WERI-Rb-1 (cell line): ENCODE measurements at regions not wholly inside any gene's neighbourhood (a gene's known extent, or its start where the extent isn't known, plus 50 kb on each side); places are given as distances from the start of the nearest gene placed in this dataset.
"Not testable (repeated sequence)": the region's sequence is repeated elsewhere in the genome, so short reads cannot be mapped to it uniquely, and the experiment has no call there.

ENCODE experiments used
- DNase-seq: peaks from one replicate; pipeline ENCODE4 v3.0.0-alpha.2; 2020
- H3K27ac ChIP-seq: fragments of 250-450 bp; sonication (Bioruptor Pico); 2 replicates; pipeline ENCODE4 v1.5.1; 2020; ENCODE audit warnings: mild to moderate bottlenecking, moderate library complexity
- H3K27me3 ChIP-seq: fragments of 250-450 bp; sonication (Bioruptor Pico); 2 replicates; pipeline ENCODE4 v1.5.1; 2021; ENCODE audit warnings: mild to moderate bottlenecking, low read depth, moderate library complexity; ENCODE audit not compliant: insufficient read depth, severe bottlenecking
- H3K36me3 ChIP-seq: fragments of 250-450 bp; sonication (Bioruptor Pico); 2 replicates; pipeline ENCODE4 v1.5.1; 2020; ENCODE audit warnings: mild to moderate bottlenecking, moderate library complexity
- H3K4me3 ChIP-seq: 2 replicates; pipeline ENCODE4 v1.5.1; 2011; ENCODE audit warnings: low read depth, mild to moderate bottlenecking, control low read depth, low read length
- H3K9me3 ChIP-seq: fragments of 250-450 bp; sonication (Bioruptor Pico); 2 replicates; pipeline ENCODE4 v1.5.1; 2021; ENCODE audit warnings: mild to moderate bottlenecking, moderate library complexity; ENCODE audit not compliant: severe bottlenecking
- TF ChIP-seq, protein P1 (sequence below): IDR thresholded peaks from 2 replicates; pipeline ENCODE4 v1.5.1; 2011; ENCODE audit warnings: low read depth, mild to moderate bottlenecking, control low read depth, inconsistent platforms, low read length

DNA sequence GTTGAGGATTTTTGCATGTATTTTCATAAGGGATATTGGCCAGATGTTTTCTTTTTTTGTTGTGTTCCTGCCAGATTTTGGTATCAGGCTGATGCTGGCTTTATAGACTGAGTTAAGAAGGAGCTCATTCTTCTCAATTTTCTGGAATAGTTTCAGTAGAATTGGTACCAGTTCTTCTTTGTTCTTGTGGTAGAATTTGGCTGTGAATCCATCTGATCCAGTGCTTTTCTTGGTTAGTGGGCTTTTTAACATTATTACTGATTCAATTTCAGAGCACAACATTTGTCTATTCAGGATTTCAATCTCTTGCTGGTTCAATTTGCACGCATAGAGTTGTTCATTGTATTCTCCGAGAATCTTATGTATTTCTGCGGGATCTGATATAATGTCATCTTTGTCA lies 136.5 kb upstream of the FOXG1 start:
- DNase-seq, result no peak
- TF ChIP-seq, protein P1, sequence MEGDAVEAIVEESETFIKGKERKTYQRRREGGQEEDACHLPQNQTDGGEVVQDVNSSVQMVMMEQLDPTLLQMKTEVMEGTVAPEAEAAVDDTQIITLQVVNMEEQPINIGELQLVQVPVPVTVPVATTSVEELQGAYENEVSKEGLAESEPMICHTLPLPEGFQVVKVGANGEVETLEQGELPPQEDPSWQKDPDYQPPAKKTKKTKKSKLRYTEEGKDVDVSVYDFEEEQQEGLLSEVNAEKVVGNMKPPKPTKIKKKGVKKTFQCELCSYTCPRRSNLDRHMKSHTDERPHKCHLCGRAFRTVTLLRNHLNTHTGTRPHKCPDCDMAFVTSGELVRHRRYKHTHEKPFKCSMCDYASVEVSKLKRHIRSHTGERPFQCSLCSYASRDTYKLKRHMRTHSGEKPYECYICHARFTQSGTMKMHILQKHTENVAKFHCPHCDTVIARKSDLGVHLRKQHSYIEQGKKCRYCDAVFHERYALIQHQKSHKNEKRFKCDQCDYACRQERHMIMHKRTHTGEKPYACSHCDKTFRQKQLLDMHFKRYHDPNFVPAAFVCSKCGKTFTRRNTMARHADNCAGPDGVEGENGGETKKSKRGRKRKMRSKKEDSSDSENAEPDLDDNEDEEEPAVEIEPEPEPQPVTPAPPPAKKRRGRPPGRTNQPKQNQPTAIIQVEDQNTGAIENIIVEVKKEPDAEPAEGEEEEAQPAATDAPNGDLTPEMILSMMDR, result no peak
- Histone ChIP-seq H3K36me3 (no peaks in the 10 kb centered on the region), H3K9me3 (no peaks in the 10 kb centered on the region), H3K27ac (no peak overlapping the region), H3K4me3 (no peak overlapping the region), H3K27me3 (no peaks in the 10 kb centered on the region)

DNA sequence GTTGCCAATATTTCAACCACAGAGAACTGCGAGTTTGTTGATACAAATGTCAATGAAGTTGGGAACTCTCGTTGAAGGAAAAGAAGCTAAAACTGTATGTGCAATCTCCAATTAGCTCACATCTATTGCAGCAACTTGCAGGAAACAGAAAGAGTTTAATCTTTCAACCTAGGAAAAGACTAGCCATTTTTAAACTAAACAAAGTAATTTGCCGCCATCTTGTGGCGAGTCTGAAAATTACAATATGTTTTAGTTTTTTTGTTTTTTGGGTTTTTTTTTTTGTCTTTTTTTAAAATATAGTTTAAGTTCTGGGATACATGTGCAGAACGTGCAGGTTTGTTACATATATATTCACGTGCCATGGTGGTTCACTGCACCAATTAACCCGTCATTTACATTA lies 131.2 kb upstream of the FOXG1 start:
- Histone ChIP-seq H3K36me3 (no peaks in the 10 kb centered on the region), H3K9me3 (no peaks in the 10 kb centered on the region), H3K27me3 (no peaks in the 10 kb centered on the region), H3K4me3 (no peak overlapping the region), H3K27ac (no peak overlapping the region)
- TF ChIP-seq, protein P1, result no peak
- DNase-seq, result no peak

DNA sequence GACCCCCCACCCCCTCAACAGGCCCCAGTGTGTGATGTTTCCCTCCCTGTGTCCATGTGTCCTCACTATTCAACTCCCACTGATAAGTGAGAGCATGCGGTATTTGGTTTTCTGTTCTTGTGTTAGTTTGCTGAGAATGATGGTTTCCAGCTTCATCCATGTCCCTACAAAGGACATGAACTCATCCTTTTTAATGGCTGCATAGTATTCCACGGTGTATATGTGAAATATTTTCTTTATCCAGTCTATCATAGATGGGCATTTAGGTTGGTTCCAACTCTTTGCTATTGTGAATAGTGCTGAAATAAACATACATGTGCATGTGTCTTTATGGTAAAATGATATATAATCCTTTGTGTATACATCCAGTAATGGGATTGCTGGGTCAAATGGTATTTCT lies 130.8 kb upstream of the FOXG1 start:
- not testable (repeated sequence) for H3K27me3 ChIP-seq, DNase-seq, H3K9me3 ChIP-seq, H3K36me3 ChIP-seq, H3K27ac ChIP-seq, H3K4me3 ChIP-seq

DNA sequence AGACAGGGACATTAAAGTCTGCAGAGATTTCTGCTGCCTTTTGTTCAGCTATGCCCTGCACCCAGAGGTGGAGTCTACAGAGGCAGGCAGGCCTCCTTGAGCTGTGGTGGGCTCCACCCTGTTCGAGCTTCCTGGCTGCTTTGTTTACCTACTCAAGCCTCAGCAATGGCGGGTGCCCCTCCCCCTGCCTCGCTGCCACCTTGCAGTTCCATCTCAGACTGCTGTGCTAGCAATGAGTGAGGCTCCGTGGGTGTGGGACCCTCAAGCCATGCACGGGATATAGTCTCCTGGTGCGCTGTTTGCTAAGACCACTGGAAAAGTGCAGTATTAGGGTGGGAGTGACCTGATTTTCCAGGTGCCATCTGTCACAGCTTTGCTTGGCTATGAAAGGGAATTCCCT lies 125.4 kb upstream of the FOXG1 start:
- DNase-seq, H3K4me3 ChIP-seq, H3K36me3 ChIP-seq: not testable (repeated sequence)

DNA sequence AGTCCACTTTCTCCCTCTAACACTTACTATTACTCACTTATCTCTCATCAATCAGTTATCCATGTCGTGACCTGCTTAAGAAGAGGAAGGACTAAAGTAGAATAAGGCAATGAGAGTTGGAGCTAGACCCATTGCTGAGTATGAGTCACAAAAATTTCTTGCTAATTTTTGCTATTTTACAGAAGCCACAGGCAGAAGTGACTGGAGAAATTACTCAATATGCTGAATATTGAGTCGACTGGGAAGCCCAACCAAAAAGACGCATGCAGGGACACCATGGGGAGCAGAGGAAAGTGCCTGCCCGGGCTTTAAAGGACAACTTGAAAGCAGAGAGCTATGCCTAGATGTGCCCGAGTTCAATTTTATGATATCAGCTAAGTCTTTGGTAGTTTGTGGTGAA lies 115.4 kb upstream of the FOXG1 start:
- Histone ChIP-seq H3K27ac (no peak overlapping the region), H3K36me3 (no peaks in the 10 kb centered on the region), H3K9me3 (no peaks in the 10 kb centered on the region), H3K27me3 (no peaks in the 10 kb centered on the region), H3K4me3 (no peak overlapping the region)
- TF ChIP-seq, protein P1, result no peak
- no peak for DNase-seq

More for the DNA sequence above, 125.4 kb upstream of the FOXG1 start:
- H3K27me3 ChIP-seq, H3K9me3 ChIP-seq, H3K27ac ChIP-seq: not testable (repeated sequence)

DNA sequence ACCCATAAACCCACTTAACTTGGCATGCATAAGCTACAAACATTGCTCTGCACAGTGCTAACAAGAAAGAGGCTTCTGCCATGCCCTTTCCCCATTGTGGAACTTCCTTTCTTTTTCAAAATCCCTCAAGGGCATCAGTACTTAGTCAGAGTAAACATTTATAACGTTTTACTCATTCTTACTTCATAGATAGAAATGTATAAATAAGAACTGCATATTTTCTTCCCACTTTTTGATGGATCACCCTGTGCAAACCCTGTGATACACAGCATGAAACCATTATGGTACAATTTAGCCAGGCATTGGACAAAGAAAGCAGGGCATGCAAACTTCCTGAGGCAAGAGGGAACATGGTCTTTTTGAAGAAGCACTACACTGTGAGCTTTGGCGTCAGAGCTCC lies 113.8 kb upstream of the FOXG1 start:
- Histone ChIP-seq H3K36me3 (no peaks in the 10 kb centered on the region), H3K9me3 (no peaks in the 10 kb centered on the region), H3K4me3 (no peak overlapping the region), H3K27ac (no peak overlapping the region), H3K27me3 (no peaks in the 10 kb centered on the region)
- DNase-seq, result no peak
- TF ChIP-seq, protein P1, result no peak

DNA sequence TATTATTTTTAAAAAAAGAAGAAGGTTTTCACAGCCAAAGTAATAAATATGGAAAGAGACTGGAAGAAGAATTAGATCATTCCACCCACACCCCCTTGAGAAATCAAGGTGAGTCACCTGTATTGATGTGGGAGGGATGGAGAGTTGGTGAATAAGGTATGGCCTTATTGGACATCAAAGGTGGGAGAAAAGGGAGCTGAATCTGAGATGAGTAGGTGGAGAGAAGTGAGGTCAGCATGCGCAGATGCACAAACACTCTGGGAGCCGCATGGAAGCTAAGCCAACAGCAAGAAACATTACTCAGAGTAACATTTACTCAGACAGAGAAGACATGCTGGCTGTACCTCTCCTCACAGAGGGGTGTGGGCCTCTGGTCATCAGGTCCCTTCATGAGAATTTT lies 113.1 kb upstream of the FOXG1 start:
- H3K36me3 ChIP-seq, result no peaks in the 10 kb centered on the region
- no peaks in the 10 kb centered on the region for H3K9me3 ChIP-seq
- no peak overlapping the region for H3K4me3 ChIP-seq
- no peak overlapping the region for H3K27ac ChIP-seq
- no peak for DNase-seq
- no peaks in the 10 kb centered on the region for H3K27me3 ChIP-seq
- TF ChIP-seq, protein P1, result no peak
